Inferior parietal cortex (tissue), 1 donor: ENCODE measurements at regions not wholly inside any gene's neighbourhood (a gene's known extent, or its start where the extent isn't known, plus 50 kb on each side); places are given as distances from the start of the nearest gene placed in this dataset.
"Not testable (repeated sequence)": the region's sequence is repeated elsewhere in the genome, so short reads cannot be mapped to it uniquely, and the experiment has no call there.

Experiments used
- DNase-seq: peaks from one replicate; pipeline ENCODE4 v3.0.0-alpha.2; 2016; ENCODE audit errors: extremely low spot score

DNA sequence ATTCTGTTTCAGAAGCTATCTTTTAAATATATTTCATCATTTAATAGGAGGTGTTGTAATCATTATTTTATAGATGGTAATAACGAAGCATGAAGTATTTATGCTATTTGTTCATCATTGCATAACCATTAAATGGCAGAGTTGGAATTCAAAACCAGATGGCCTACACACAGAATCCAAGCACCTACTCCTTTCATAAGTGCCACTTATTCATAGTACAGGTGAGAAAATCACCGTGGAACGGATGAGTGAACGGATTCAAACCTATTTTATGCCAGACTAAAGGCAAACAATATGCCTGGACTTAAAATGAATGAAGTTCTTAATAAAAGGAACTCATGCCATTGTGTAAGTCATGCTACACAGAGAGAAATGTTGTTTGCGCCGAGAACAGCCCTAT lies 397.9 kb upstream of the ADGRB3 start:
- no peak for DNase-seq

GRCh38 chr6:68235326-68235784 lies 399.7 kb upstream of the ADGRB3 start:
- DNase-seq: no peak

DNA sequence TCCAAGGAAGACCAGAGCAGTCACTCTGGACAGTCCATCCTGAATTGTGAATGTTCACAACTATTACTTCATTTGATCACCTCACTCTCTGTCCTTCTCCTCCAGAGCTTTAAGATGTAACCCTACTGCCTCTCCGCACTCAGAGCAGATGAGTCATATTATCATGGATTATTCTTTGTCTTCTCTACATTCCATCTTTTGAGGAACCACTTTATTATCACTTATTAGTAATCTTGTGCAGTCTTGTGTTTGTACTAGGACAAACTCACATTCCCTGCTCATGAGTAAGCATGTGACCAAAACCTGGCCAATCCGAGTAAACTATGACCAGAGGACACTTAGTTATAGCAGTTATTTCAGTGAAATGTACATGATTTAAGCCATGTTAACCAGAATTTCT lies 401.5 kb upstream of the ADGRB3 start:
- DNase-seq: no peak

DNA sequence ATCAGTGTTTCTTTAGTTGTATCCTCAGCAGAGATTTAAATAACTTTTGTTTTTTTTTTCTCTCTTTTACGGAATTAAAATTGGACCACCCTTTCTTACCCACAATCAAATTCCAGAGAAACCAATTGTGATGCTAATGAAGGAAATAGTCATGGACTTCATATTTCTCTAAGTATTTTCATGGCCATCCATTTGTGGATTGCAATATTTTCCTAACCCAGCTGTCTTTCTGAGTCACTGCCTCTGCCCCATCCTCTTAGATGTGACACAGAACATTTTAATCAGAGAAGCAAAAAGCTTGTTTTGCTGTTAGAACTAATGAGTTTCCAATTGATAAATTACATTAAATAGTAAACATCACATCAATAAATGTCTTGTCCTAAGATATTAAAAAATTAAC lies 405.5 kb upstream of the ADGRB3 start:
- DNase-seq: no peak

DNA sequence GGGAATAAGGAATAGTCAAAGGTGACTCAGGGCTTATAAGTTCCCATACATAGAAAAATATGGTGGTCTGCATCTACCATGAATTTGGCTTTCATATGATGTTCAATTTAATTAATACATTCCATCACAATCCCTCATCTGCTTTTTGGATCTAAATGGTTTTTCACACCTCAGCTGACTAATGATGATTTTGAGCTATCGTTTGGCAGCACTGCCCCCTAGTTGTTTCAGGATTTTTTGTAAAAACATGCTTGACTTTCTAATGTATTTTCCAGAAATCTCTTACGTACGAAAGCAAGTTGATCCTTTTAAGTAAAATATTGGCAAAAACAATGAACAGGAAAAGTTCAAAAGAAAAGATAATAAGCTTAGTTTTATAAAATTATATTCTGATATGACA lies 408.6 kb upstream of the ADGRB3 start:
- DNase-seq: no peak

GRCh38 chr6:68225729-68226128 lies 409.4 kb upstream of the ADGRB3 start:
- DNase-seq: no peak

- no peak for DNase-seq
Measured at GRCh38 chr6:68211242-68211795, 423.8 kb upstream of the ADGRB3 start.

DNA sequence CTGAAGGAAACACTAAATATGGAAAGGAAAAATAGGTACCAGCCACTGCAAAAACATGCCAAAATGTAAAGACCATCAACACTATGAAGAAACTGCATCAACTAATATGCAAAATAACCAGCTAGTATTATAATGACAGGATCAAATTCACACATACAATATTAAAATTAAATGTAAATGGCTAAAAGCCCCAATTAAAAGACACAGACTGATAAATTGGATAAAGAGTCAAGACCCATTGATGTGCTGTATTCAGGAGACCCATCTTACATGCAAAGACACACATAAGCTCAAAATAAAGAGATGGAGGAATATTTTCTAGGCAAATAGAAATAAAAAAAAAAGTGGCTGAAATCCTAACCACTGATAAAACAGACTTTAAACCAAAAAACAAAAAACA lies 427.5 kb upstream of the ADGRB3 start:
- not testable (repeated sequence) for DNase-seq

- DNase-seq: no peak
Measured at GRCh38 chr6:68200929-68201328, 434.2 kb upstream of the ADGRB3 start.

GRCh38 chr6:68197356-68197755 lies 437.7 kb upstream of the ADGRB3 start:
- DNase-seq: no peak

DNA sequence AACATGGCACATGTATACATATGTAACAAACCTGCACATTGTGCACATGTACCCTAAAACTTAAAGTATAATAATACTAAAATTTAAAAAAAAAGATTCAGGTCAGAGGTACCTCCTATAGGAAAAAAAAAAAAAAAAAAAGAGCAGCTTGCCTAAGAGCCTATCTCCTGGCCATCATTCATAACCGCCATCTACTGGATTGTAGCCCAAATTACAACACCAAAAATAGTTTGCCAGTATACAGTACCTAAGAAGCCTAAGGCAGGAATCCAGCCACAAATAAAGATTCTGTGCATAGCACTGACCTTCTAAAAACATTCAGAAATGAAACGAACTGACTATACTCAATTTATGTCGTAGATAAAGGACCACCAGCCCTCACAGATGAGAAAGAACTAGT lies 438.4 kb upstream of the ADGRB3 start:
- DNase-seq: no peak

- not testable (repeated sequence) for DNase-seq
Measured at GRCh38 chr6:68195753-68196152, 439.3 kb upstream of the ADGRB3 start.

GRCh38 chr6:68194846-68195478 lies 440.1 kb upstream of the ADGRB3 start:
- no peak for DNase-seq

DNA sequence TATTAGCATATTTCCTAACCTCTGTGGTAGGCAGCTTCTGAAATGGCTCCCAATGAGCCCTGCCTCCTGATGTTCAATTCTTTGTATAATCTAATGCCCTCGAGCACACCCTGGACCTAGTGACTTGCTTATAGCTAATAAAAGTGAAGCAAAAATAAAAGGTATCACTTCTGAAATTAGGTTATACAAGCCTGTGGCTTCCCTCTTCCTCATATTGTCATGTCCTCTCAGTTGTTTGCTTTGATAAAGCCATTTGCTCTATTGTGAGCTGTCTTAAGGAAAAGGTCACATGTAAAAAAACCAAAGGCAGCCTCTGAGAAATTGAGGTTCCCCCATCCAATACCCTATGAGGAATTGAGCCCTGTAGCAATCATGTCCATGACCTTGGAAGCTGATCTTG lies 442.1 kb upstream of the ADGRB3 start:
- DNase-seq: no peak

DNA sequence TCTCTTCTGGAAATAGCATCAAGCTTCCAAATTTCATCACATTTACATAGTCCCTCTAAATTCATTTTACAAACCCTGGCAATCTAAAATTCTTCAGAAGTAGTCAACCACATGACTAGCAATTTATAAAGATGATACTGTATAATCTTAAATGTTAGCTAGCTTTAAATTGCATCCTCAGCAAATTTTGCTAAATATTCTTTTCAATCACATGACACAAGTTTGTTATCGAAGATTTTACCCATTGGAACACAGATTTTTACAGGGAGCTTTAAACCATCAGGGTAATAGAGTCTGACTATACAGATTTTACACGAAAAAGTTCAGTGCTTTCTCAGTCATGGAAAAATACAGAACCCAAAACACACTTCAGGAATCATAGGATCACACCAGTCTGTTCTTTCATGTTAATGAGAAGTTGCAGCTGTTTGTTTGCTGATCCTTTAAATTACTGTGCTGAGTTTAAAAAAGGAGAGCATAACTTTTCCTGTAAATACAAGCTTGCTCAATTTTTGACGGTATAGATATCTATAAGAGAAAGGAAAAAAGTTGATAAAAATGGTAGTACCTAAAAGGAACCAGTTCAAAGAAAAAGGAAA lies 445.8 kb upstream of the ADGRB3 start:
- no peak for DNase-seq

GRCh38 chr6:68186870-68187269 lies 448.2 kb upstream of the ADGRB3 start:
- no peak for DNase-seq

DNA sequence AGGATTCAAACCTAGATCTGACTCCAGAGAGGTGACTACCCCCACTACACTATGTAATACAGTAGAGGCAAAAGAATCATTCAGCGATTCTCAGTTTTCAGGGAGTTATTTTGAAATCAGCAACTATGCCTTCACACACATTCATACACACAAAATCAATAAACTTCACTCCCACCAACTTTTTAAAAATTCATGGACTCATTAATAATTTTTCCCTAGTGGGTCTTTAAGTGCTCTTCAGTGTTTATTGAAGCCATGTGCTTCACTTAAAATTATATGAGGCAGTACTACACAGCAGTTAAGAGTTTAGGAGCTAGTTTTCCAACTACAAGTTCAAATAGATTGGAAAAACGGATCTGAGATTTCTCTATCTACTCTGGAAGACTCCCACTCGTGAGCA lies 452.7 kb upstream of the ADGRB3 start:
- DNase-seq: no peak

GRCh38 chr6:68181027-68181426 lies 454.1 kb upstream of the ADGRB3 start:
- DNase-seq: not testable (repeated sequence)

GRCh38 chr6:68173616-68174015 lies 461.5 kb upstream of the ADGRB3 start:
- DNase-seq: no peak

- DNase-seq: no peak
Measured at GRCh38 chr6:68169922-68170321, 465.2 kb upstream of the ADGRB3 start.

- DNase-seq: no peak
Measured at GRCh38 chr6:68167604-68168003, 467.5 kb upstream of the ADGRB3 start.

DNA sequence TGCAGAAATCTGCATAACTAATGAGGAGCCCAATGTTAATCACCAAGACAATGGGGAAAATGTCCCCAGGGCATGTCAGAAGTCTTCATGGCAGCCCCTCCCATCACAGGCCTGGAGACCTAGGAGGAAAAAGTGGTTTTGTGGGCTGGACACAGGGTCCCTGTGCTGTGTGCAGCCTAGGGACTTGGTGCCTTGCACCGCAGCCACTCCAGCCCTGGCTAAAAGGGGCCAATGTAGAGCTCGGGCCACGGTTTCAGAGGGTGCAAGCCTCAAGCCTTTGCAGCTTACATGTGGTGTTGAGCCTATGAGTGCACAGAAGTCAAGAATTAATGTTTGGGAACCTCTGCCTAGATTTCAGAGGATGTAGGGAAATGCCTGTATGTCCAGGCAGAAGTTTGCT lies 474.3 kb upstream of the ADGRB3 start:
- not testable (repeated sequence) for DNase-seq

GRCh38 chr6:68160348-68160747 lies 474.7 kb upstream of the ADGRB3 start:
- DNase-seq: no peak

GRCh38 chr6:68159433-68159832 lies 475.6 kb upstream of the ADGRB3 start:
- DNase-seq: no peak
